Astrocyte (in vitro differentiated cells and primary cell): ENCODE measurements at regions not wholly inside any gene's neighbourhood (a gene's known extent, or its start where the extent isn't known, plus 50 kb on each side); places are given as distances from the start of the nearest gene placed in this dataset.

ENCODE experiments used
- CTCF ChIP-seq: IDR thresholded peaks from 2 replicates; pipeline ENCODE4 v1.5.1; 2011; ENCODE audit warnings: low read depth, mild to moderate bottlenecking, inconsistent platforms, low read length, moderate library complexity; ENCODE audit not compliant: insufficient read depth
- EZH2 ChIP-seq: IDR thresholded peaks from 2 replicates; pipeline ENCODE4 v1.6.1; 2012; ENCODE audit warnings: mild to moderate bottlenecking, low read length, inconsistent platforms; ENCODE audit not compliant: insufficient read depth

- TF ChIP-seq CTCF (no peak), EZH2 (no peak)
Measured at GRCh38 chr21:35603494-35603893, 456.8 kb downstream of the SETD4 start.
